Amygdala (tissue), 56 donors: ENCODE measurements at regions not wholly inside any gene's neighbourhood (a gene's known extent, or its start where the extent isn't known, plus 50 kb on each side); places are given as distances from the start of the nearest gene placed in this dataset.
A peak's percentile ranks its signal among the peaks of the same experiment; 100 is the strongest.
"Not testable (repeated sequence)": the region's sequence is repeated elsewhere in the genome, so short reads cannot be mapped to it uniquely, and the experiment has no call there.

Source experiments
- DNase-seq, 56 donors: peaks; one replicate each; lab custom pipeline; 2025; lab: John Stamatoyannopoulos, UW

DNA sequence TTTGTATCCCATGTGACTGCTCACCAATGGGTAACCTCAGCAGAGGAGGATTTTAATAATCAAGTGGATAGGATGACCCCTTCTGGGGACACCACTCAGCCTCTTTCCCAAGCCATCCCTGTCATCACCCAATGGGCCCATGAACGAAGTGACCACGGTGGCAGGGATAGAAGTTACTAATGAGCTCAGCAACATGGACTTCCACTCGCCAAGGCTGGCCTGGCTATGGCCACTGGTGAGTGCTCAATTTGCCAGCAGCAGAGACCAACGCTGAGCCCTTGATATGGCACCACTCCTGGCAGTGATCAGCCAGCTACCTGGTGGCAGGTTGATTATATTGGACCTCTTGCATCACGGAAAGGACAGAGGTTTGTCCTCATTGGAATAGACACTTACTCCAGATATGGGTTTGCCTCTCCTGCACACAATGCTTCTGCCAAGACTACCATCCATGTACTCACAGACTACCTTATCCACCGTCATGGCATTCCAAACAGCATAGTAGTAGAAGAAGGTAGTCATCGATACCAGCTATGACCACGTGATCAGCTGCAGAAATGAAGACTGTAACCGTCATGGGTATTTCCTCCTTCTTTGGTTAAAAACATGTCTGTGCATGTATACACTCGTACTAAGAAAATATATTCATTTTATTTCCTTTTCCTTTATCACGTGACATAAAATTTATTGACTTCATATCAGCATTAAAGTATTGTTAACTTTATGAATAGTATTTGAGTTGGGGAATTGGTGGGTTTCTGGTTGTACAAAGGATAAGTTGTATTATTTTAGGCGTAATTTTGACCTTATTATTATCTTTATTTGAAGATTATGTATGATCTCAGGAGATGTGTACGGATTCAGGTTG is 562.6 kb downstream of the PTPRU start:
- no peak for DNase-seq

DNA sequence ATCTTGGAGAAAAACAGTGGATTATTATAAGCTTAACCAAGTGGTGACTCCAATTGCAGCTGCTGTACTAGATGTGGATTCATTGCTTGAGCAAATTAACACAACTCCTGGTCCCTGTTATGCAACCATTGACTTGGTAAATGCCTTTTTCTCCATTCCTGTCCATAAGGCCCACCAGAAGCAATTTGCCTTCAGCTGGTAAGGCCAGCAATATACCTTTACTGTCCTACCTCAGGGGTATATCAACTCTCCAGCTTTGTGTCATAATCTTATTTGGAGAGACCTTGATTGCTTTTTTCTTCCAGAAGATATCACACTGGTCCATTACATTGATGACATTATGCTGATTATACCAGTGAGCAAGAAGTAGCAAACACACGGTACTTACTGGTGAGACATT is 560.8 kb downstream of the PTPRU start:
- not testable (repeated sequence) for DNase-seq

DNA sequence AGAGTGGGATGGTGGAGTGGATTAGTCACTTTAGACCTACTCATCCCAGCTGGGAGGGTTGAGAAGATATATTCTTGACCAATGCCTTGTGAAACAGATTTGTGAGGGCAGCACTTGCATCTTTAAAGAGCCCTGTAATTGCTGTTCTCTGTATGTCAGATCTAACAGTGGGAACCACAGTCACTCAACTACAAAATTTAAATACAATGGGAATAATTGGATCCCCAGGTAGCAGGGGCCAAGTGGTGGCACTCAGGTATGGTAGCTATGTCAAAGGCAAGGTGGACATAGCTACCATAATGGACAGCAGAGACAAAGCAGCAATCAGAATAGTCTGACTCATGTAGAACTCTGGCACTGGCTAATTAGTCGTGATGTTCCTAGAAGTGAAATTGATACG is 559.6 kb downstream of the PTPRU start:
- DNase-seq = not testable (repeated sequence)

DNA sequence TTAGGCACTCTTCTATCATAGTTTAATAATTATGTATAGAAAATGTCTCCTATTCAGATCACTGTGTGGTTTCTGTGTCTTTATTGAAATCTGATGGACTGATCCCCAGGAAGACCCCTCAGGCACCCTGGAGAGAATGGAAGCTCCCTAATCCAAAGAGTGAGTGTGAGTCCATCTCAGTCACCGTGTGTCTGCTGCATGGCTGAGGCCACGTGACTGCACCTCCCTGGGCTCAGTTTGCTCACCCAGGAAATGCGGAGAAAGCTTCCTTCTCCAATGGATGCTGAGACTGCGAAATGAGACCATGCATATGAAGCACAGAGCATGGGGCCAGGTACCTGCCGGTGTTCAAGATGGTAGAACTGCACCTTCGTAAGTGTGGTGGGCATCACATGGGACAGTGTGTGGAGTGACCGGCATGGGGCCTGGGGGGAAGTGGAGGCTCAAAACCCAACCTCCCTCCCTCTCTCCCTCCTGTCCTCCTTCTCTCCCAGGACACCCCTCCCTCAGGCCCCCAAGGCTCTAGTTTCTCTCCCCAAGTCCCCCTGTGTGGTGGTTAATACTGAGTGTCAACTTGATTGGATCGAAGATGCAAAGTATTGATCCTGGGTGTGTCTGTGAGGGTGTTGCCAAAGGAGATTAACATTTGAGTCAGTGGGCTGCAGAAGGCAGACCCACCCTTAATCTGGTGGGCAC is 557.5 kb downstream of the PTPRU start:
- DNase-seq = no peak

DNA sequence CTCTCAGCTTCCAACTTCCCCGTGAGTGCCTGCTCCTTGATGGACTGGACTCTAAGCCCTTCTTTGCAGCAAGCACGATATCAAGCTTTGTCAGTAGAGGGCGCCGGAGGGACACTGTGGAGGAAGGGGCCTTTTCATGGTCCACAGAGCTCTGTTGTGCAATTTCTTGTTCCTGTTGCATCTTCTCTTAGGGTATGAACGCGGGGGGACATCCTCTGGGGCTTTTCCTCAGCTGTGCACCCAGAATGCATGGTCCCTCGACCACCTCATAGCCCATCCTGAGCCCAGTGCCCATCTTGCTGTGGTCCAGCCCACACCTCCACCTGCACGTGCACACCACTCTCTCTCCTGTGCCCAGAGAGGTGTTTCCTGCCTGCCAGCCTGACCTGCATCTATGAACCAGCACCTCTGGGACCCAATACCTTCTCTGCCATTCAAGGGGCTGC is 556.8 kb downstream of the PTPRU start:
- peak in 50 of 56 donors; percentile 8 to 87 (median 51) for DNase-seq

DNA sequence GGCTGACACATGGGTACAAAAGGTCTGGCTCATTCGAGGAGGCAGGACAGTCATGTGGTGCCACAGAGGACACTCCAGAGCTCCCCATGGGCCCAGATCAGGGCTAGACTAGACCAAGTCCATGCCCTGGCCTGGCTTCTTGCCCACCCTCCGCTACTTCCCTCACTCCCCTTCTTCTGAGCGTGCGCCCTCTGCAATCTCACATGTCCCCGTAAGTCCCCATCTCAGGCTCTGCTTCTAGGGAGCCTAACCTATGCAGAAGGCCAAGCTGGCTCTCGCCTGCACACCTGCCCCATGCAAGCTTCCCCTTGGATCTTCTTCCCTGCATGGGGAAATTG is 553.6 kb downstream of the PTPRU start:
- no peak for DNase-seq

DNA sequence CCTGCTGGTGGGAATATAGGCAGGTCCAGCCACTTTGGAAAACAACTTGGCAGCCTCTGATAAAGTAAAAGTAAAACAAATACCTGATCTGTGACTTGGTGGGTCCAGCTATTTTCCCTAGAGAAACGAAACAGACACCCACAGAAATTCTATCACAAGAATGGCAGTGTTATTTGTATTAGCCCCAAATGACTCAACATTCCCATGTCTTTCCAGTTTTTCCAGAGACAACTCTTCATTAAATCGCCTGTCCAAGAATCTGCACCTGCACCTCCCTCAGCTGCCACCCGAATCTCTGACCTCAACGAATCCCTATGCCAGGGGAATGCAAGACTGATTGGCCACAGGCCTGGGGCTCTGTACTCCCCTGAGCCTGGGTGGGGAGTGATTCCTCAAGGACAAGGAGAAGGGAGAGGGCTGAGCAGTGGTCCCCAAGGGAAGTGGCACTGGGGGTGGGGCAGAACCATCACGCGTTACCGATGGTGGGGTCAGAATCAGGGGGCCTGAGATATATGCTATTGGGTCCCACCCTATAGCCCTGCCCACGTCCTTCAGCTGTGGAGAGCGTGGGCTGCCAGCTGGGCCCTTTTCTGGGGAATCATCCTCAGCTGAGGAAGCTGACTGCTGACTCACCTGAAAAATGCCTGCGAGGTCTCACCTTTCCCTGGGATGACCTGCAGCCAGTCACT is 553.0 kb downstream of the PTPRU start:
- DNase-seq = no peak

DNA sequence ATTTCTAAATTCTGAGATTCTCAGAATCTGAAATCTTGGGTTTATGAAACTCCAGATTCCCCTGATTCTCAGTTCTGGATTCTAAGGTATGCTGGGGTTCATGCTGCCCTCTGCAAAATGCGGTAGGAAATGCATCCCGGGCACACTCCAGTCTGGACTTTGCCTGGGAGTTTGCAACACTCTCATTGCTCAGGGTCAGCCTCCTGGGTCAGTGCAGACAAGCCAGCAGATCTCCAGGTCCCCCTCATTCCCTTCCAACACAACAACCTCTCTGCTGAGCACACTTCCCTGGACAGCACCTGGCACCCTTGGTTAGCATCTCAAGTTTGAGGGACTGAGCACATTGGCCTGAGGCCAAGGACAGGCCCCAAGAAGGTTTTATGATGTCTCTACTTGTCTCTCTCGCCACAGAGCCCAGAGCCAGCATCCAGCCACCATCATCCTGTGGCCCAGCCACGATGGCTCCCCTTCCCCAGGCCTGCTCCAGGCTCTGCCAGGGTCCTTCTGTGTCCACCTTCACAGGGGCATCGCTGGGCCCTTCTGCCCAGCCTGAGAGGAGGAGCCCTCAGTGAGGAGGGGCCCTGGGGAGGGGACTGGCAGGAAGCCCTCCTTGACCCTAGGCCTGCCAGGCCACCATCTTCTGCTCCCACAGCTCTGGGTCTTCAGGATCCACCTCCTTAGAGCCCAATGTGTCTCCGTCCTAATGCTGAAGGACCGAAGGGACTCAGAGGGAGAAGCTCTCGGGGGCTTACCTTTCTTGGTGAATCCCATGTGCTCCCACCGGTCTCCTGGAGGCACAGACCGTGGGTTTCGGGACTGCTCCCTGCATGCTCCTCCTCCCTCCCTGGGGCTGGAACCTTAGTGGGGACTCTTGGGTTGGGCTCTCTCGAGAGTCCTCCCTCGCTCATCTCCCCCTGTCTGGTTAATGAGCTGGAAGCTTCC is 550.7 kb downstream of the PTPRU start:
- no peak for DNase-seq

DNA sequence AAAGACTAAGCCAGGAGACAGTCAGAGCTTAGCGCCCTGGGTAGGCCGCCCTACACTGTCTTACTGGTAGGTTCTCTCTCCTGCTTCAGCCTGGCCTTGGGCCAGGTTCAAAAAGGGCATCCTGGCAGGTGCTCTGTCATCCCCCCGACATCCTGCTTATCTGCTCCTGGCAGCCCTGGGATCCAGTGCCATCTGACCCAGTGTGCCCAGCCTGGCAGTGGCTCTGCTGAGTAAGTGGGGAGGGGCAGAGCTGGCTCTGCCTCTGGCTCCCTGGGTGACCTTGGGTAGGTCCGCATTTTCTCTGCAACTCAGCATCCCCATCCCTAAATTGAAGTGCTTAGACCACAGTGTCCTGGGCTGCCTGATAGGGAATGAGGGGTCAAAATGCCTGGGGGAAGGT is 549.9 kb downstream of the PTPRU start:
- no peak for DNase-seq

DNA sequence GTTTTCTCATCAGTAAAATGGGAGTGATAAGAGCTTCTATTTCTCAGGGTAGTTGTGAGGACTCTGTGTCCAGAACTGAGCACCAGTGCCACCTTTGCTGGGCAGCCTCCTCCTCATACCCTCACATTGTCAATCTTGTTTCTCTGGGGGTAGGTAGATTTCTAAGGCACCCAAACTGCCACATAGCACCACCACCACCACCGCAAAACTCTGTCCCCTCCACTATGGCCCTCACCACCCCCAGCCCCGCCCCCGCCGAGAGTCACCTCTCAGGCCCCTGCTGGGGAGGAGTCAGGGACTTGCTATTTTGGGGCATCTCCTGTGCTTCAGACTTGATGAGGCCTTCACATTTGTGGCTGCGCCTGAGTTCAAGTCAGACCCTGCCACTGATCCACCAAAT is 549.2 kb downstream of the PTPRU start:
- DNase-seq = no peak

DNA sequence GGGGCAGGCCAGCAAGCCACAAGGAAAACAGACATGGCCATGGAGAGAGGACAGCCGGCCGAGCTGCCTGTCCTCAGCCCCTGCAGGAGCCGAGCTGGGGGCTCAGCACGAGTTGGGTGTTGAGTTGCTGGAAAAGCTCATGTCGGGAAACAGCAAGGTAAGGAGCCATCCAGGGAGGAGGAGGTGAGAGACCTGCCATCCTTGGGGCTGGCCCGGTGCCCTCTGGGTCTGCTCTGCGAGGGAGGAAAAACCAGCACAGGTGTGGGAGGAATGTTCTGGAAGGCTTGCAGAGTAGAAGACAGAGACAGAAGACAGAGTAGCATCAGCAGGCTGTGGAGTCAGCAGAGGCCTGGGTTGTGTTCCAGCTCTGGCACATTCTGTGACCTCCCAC is 548.8 kb downstream of the PTPRU start:
- no peak for DNase-seq

DNA sequence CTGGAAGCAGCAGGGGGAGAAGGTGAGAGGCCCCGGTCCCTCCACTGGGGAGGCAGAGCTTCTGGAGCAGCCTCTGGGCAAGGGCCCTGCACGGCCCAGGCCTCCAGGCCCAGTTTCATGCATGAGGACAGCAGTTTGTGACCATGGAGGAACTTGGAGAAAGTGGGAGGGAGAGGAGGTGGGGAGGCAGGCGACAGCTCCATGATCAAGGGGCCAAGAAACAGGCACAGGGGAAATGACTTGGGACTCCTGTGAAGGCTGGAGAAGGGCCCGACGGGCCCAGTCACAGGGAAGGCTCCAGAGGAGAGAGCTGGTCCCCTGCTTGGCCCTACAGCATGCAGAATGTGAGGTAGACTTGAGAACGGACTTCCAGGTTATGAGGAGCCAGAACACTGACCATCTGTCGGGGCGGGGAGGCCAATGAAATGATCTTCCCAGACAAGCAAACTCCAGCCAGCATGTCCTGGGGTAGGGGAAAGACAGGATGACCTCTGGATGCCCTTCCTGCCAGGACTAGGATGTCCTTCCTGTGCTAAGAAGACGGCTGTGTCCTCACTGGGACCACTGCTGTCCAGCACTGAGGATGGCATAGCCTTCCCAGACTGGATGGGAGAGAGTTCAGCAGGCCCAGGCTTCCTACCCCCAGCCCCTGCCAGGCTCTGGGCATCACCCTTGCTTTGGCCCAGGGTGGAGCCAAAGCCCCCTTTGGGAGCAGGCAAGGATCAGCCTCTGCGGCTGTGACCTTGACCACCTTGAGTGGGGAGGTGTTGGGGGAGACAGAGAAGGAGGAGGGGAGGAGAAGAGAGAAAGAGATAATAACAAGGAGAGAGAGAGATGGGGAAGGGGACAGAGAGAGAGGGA is 548.2 kb downstream of the PTPRU start:
- DNase-seq = no peak

DNA sequence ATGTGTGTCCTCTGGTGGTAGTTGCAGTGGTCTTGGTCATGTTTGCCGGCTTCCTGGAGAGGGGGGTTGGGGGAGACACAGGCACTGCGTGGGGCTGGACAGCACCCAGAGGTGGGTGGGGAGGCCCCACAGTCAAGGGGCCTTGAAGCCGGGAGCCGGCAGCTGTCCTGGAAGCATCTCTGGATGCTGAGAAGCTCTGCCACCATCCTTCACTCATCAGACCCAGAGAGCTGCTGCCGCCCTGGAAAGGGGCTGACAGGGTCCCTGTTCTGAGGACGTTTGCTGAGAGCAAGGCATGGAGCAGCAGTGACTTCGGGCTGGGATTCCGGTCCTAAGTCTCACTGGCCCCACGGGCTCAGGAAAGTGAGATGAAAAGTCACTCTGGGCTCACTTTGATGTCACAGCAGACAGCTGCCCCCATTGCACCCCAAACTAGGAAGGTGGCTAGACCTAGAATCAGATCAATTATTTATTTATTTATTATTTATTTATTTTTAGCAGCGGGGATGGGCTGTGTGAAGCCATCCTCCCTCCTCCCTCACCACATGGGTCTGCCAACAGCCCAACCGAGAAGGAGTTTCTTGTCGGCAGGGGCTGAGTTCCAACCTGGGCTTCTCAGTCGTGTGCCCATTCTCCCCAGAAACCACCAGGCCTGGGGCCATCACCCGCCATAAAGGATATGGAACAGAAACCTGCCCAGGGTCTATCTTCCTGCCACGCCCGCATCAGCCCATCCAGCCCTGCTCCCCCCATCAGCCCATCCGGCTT is 547.4 kb downstream of the PTPRU start:
- no peak for DNase-seq

DNA sequence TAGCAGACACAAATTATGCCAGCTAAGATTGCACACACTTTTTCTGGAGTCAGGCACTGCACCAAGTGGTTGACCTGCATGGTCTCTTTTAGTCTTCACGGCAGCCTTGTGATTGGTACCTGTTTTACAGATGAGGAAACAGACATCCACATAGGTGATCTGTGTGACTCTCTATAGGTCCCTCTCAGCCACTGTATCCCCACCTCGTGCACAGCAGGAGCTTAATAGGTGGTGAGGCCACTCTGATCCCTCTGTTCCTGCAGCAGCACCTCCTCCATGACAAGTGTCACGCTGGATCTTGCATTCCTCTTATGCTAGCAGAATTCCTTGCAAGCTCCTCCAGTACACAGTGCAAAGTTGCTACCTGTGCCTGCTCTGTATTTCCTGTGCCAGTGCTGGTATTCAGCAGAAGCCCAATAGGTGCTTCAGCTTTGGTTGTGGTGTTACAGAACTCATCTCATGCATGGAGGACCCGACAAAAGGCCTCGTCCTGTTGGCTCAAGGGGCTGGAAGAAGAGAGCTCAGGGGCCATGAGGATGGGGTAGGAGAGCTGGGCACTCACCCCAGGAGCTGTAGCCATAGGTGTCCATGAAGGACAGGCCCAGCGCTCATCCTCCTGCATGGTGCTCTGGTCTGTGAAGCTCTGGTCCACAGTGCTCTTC is 546.7 kb downstream of the PTPRU start:
- no peak for DNase-seq

DNA sequence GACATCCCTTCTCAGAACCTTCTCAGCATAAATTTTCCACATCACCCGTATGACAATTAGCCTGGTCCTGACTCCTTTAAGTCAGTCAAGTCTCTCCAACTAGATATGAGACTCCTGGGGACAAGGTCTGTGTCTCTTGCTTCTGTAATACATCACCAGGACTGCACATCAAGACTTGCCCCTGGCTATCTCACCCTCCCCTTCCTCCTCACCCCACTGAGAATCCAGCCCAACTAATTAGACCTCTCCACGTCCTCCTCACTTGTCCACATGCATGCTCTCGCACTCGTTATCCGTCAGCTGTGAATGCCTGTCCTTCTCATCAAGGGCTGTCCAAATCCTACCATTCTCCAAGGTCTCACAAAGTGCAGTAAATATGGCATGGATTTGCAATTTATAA is 542.8 kb downstream of the PTPRU start:
- DNase-seq = no peak

DNA sequence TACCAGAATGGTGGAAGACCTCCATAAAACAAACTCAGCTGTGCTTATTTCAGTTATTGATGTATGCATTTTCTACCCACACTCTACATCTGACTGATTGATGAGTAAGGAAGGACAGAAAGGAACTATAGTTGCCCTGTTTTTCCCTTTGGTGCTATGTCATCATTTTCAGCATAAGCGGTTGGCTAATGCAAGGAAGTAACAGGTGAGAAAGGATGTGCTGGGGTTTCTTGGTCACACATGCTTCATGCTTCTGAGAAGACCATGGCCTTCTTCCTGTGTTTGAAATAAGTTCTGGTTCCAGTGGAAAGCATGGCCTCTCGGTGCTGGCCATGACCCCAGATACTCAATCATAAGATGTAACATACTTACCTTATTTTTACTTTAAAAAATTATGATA is 541.2 kb downstream of the PTPRU start:
- no peak for DNase-seq

DNA sequence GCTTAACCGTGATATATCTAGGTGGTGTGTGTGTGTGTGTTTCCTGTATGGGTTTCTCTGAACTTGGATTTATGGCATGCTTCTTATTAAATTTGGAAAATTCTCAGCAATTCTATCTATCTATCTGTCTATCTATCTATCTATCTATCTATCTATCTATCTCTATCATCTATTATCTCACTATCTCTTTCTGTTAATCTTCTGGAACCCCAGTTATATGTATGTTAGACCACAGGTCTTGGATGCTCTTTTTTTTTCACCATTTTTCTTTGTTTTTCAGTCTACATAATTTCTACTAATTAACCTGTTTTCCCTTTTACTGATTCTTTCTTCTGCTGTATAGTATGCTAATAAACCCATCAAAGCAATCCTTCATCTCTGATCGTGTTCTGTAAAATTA is 538.0 kb downstream of the PTPRU start:
- no peak for DNase-seq

DNA sequence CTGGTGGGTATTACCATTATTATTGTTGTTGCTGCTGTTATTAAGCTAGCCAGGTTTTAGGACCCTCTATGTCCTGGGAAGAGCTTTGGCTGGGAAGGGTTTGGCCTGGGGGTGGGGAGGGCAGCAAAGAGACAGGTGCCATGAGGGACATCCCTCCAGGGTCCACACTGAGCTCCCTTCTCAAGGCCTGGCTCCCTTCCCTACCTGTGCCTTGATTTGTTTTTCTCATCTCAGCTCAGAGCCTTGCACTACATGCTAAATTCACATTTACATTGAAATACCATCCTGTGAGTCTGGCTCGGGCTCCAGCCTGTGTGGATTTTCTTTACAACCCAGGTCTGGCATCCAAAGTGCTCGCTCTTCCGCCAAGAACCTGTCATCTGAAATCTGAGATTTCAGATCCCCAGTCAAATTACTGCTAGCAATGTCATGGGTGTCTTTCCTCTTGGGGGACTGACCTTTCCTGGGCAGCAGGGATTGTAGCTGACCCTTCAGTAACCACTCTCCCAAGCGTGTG is 536.3 kb downstream of the PTPRU start:
- DNase-seq = no peak
